NCI-H748 (cell line): ENCODE measurements at regions not wholly inside any gene's neighbourhood (a gene's known extent, or its start where the extent isn't known, plus 50 kb on each side); places are given as distances from the start of the nearest gene placed in this dataset.
"Not testable (repeated sequence)": the region's sequence is repeated elsewhere in the genome, so short reads cannot be mapped to it uniquely, and the experiment has no call there.

ENCODE experiments used
- DNase-seq: peaks from one replicate; lab custom pipeline; 2025; ENCODE audit not compliant: unreplicated experiment; lab: John Stamatoyannopoulos, UW

GRCh38 chr18:47729356-47729755, 201.1 kb downstream of the SMAD2 start:
- DNase-seq: no peak

DNA sequence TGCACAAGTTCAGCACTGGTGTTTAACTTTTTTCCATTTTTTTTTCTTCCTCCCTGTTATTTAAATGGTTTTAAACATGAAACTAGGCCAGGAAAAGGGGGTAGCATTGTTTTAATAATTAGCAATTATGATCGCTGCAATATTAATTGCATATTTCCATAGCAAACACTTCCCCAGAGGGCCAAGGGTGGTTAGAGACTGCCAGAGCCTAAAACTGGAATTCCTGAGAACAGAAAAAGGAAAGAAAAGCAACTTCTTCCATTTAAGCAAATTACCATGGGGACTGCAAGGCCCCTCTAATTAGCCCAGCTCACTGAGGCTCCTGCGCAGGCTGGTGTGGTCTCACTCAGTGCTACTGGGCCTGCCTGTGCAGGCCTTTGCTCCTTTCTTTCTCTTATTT, 201.5 kb downstream of the SMAD2 start:
- no peak for DNase-seq

DNA sequence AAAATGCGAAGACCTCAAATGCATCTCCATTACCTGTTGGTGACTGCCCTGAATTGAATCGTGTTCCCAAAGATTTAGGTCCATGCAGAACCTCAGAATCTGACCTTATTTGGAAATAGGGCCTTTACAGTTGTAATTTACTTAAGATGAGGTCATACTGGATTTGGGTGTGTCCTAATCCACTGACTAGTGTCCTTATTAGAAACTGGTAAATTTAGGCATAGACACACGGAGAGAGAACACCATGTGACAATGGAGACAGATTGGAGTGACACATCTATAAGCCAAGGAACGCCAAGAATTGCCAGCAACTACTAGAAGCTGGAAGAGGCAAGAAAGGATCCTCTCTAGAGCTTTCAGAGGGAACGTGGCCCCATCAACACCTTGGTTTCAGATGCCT, 203.1 kb downstream of the SMAD2 start:
- DNase-seq: no peak

DNA sequence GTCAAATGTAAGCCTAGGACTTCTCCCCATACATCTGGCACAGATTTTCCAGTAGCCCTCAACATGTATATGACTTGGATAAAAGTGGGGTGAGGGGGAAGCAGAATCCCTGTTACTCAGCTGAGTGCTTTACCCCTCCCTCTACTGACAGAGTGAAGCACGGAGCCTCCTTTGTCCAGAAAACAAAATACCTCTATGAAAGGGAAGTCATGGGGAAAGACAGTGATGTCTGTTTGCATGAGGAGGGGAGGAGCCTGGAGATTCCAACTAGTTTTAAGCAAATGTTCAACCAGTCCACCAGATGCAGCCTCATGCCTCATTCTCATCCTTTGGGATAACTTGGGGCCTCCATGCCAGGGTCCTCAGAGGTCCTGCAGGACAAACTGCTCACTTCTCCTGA, 203.9 kb downstream of the SMAD2 start:
- no peak for DNase-seq

DNA sequence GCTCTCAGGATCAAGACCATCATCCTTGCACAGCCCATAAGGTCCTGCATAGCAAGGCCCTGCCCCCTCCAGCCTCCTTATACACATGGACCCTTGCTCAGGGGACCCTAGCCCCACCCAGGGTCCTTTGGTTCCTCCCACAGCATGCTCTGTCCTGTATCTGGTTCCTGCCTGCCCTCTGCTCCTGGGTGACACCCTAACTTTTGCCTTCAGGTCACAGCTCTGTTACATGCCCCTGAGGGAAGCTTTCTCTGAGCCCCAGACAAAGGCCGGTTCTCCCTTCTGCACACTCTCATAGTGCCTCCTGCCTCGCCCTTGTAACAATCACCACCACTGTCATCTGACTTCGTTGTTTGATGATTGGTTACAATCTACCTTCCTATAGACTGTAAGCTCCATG, 204.8 kb downstream of the SMAD2 start:
- no peak for DNase-seq

GRCh38 chr18:47724186-47724975, 206.1 kb downstream of the SMAD2 start:
- no peak for DNase-seq

DNA sequence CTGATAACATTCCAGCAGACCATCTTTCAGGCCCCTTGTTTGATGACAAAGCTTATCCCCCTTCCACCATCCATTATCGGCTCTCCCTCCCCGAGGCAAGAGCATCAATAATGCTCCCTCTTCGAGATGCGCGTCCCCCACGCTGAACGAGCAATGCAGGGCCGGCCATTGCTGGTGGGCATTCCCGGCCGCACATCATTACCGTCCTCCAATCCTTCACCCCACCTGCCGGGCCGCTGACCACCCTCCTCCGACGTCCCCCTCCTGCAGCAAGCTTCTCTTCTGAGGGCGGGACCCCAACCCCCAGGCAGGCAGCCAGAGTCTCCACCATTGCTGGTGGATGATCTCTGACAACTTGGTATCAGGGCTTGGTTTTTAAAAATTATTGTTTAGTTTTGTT, 208.6 kb downstream of the SMAD2 start:
- DNase-seq: no peak

DNA sequence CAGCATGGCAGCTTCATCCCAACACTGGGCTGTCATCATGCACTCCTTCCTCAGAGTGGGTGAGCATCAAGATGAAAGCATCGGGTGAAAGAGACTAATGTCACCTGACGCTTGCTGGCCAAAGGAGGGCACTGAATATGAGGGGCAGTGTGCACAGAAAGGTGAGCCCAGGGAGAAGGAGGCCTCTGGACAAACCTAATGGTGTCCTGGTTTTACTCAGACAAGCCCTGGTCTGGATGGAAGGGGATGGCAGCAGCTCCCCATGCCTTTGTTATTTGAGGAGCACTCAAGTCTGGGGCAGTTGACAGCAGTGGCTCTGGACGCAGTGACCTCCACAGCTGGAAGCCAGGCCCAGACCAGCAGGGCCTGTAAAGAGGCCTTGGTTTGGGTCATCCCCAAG, 209.7 kb downstream of the SMAD2 start:
- no peak for DNase-seq

- no peak for DNase-seq
Measured at GRCh38 chr18:47719096-47719780, 211.2 kb downstream of the SMAD2 start.

DNA sequence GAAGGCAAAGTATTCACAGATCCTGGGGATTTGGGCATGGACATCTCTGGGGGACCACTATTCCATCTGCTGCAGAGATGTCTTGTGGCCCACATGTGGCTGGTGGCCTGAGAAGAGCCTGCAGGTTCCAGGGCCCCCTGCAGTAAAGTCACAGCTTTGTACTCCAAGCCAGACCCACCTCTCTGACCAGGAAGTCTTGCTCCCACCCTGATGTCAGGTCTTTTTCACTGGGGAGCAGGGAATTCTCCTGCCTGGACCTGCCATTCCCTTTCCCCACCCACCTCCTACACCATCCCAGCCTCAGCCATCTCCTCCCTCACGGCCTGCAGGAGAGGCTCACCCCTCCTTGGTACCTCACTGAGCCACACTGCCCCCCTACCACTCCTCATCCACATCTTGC, 211.8 kb downstream of the SMAD2 start:
- no peak for DNase-seq

- DNase-seq: no peak
Measured at GRCh38 chr18:47717257-47717656, 213.2 kb downstream of the SMAD2 start.

DNA sequence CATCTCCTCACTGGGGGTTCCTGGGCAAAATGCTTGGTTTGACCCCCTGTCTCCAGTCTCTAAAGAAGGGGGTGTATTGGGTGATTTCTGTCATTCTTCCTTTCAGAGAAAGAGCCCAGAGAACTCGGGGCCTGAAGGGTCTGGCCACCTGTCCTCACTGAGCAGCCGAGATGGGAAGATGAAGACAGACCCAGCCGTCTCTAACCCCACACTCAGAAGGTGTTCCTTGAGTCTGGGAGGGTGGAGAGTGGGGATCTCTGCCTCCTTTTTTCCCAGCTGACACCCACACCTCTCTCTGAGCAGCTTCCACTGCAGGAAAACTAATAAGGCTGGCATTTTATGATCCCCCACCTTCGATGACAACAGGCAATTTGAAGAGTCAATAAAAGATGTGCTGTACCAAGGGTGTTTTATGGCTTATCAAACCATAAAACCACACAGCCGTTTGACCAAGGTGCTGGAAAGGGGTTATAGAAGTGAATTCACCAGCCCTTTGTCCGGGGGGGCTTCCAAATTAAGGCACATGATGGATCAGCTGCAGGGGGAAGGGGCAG, 213.8 kb downstream of the SMAD2 start:
- DNase-seq: no peak

- no peak for DNase-seq
Measured at GRCh38 chr18:47710451-47710850, 220.0 kb downstream of the SMAD2 start.

- DNase-seq: no peak
Measured at GRCh38 chr18:47709556-47709955, 220.9 kb downstream of the SMAD2 start.

- DNase-seq: no peak
Measured at GRCh38 chr18:47708206-47708605, 222.3 kb downstream of the SMAD2 start.

- DNase-seq: peak; percentile 70
Measured at GRCh38 chr18:47701134-47701533, 229.3 kb downstream of the SMAD2 start.

DNA sequence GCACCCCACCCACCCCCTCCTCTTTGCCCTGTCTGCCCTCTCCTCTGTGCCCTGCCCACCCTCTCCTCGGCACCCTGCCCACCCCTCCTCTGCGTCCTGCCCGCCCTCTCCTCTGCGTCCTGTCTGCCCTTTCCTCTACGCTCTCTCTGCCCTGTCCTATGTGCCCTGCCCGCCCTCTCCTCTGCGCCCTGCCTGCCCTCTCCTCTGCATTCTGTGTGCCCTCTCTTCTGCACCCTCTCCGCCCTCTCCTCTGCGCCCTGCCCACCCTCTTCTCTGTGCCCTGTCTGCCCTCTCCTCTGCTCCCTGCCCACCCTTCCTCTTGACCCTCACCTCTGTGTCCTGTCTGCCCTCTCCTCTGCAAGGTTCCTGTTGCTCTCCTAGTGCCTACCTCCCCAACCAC, 233.6 kb downstream of the SMAD2 start:
- DNase-seq: no peak

- DNase-seq: no peak
Measured at GRCh38 chr18:47691611-47692010, 238.8 kb downstream of the SMAD2 start.

DNA sequence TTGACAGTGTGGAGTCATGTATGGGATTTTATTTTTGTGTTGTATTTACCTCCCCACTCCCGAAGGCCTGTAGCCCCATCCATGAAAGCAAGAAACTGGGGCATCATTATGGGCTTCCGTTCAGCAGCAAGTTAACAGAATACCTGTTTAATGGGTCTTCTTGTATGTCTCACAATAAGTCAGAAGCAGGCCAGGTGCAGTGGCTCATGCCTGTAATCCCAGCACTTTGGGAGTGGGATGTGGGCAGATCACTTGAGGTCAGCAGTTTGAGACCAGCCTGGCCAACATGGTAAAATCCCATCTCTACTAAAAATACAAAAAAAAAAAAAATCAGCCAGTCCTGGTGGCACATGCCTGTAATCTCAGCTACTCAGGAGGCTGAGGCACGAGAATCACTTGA, 239.7 kb downstream of the SMAD2 start:
- not testable (repeated sequence) for DNase-seq

DNA sequence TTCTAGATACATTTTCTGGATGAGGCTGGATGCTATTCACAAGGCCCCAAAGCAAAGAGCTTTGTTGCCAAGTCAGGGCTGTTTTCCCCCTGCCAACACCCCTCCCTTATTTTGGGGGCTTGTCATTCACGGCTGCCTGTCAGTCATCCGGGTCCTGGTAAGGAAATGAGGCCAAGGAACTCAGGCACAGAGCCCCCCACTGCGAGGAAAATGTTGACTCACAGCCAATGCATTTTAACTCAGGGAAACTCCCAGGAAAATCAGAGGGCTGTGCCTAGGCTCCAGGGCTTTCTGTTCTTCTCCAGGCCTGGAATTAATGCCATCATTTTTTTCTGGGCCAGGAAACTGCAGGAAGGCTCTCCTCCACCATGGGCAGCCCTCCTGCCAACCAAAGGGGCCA, 241.1 kb downstream of the SMAD2 start:
- no peak for DNase-seq

GRCh38 chr18:47686806-47687205, 243.7 kb downstream of the SMAD2 start:
- no peak for DNase-seq

DNA sequence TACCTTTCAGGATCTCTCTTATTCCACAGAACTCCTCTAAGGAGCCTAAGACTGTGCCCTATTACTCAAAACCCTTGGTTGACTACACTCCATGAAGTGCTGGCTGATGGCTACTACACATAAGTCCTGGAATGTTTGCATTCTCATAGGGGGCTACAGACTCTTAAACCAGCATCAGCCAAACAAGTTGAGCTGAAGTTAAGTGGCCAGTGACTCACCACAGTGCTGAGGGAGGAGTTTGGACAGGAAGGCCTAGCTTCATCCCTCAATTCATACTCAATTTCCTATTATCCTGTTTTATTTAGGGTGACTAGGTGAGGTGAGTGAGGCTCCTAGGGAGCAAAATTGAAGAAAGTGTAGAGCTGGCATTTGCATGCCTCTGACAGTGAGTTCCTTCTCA, 246.7 kb downstream of the SMAD2 start:
- no peak for DNase-seq
